ENCODE measurements at regions not wholly inside any gene's neighbourhood (a gene's known extent, or its start where the extent isn't known, plus 50 kb on each side); places are given as distances from the start of the nearest gene placed in this dataset.

DNA sequence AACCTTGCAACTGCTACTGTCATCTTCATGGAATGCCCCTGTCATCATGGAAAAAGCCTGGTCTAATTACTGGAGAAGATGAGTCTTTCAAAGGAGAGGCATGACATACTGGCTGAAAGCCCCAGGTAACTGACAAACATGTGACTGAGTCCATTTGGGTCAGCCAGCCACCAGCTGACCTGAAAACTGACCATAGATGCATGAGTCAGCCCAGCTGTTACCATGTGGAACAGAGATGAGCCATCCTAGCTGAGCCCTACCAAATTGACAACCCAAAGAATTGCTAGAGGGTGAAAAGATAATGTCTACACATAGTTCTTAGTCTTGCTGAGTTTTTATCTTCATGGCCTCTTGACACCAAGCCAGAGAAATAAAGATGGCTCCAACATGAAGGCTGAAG lies 311.8 kb downstream of the UTP18 start:
- no peak for DNase-seq

All from NCI-H69 (cell line).